ENCODE measurements at regions not wholly inside any gene's neighbourhood (a gene's known extent, or its start where the extent isn't known, plus 50 kb on each side); places are given as distances from the start of the nearest gene placed in this dataset.

- no peak for DNase-seq
- H3K27ac ChIP-seq: no peak overlapping the region
- no peaks in the 10 kb centered on the region for H3K9me3 ChIP-seq
- peaks cover 0 to 29% (median 6%) of the 10 kb centered on the region in 4 donors for H3K4me1 ChIP-seq
- H3K27me3 ChIP-seq: no peaks in the 10 kb centered on the region
- intact Hi-C loops (cut with DNase I; ENCODE audit: low total_unique reads): no loop called here
- H3K36me3 ChIP-seq: no peaks in the 10 kb centered on the region
- TF ChIP-seq CTCF (IDR thresholded peaks at IDR 0.05): no peak
- H3K4me3 ChIP-seq: no peak overlapping the region
Observed at GRCh38 chr1:67979532-67979931, 70.9 kb downstream of the DIRAS3 start.

GRCh38 chr1:67978890-67979516 lies 71.4 kb downstream of the DIRAS3 start:
- no peak for DNase-seq
- Histone ChIP-seq H3K4me1 (peaks cover 0 to 25% (median 4%) of the 10 kb centered on the region in 4 donors), H3K27me3 (no peaks in the 10 kb centered on the region), H3K36me3 (no peaks in the 10 kb centered on the region), H3K9me3 (no peaks in the 10 kb centered on the region), H3K4me3 (no peak overlapping the region), H3K27ac (no peak overlapping the region)
- no peak for TF ChIP-seq CTCF (IDR thresholded peaks at IDR 0.05)
- intact Hi-C loops (cut with DNase I; ENCODE audit: low total_unique reads): no loop called here

GRCh38 chr1:67977756-67978155 lies 72.7 kb downstream of the DIRAS3 start:
- TF ChIP-seq CTCF (IDR thresholded peaks at IDR 0.05): no peak
- no peak for DNase-seq
- H3K27ac ChIP-seq: no peak overlapping the region
- peaks cover 0 to 14% (median 2%) of the 10 kb centered on the region in 4 donors for H3K4me1 ChIP-seq
- no peak overlapping the region for H3K4me3 ChIP-seq
- no peaks in the 10 kb centered on the region for H3K9me3 ChIP-seq
- H3K36me3 ChIP-seq: no peaks in the 10 kb centered on the region
- H3K27me3 ChIP-seq: no peaks in the 10 kb centered on the region
- intact Hi-C loops (cut with DNase I; ENCODE audit: low total_unique reads): no loop called here

GRCh38 chr1:67973051-67973450 lies 77.4 kb downstream of the DIRAS3 start:
- no peak for TF ChIP-seq CTCF (IDR thresholded peaks at IDR 0.05)
- Histone ChIP-seq H3K4me1 (peaks cover 0 to 6% (median 0%) of the 10 kb centered on the region in 4 donors), H3K4me3 (no peak overlapping the region), H3K27me3 (no peaks in the 10 kb centered on the region), H3K36me3 (no peaks in the 10 kb centered on the region), H3K27ac (no peak overlapping the region), H3K9me3 (no peaks in the 10 kb centered on the region)
- no peak for DNase-seq
- intact Hi-C loops (cut with DNase I; ENCODE audit: low total_unique reads): no loop called here

GRCh38 chr1:67970088-67970487 lies 80.3 kb downstream of the DIRAS3 start:
- Histone ChIP-seq H3K9me3 (no peaks in the 10 kb centered on the region), H3K36me3 (no peaks in the 10 kb centered on the region), H3K27ac (no peak overlapping the region), H3K27me3 (no peaks in the 10 kb centered on the region), H3K4me1 (no peaks in the 10 kb centered on the region), H3K4me3 (no peak overlapping the region)
- DNase-seq: no peak
- intact Hi-C loops (cut with DNase I; ENCODE audit: low total_unique reads): no loop called here
- TF ChIP-seq CTCF (IDR thresholded peaks at IDR 0.05): no peak

GRCh38 chr1:67969446-67969845 lies 81.0 kb downstream of the DIRAS3 start:
- Histone ChIP-seq H3K36me3 (no peaks in the 10 kb centered on the region), H3K27me3 (no peaks in the 10 kb centered on the region), H3K4me3 (no peak overlapping the region), H3K4me1 (no peaks in the 10 kb centered on the region), H3K9me3 (peaks cover 0 to 1% (median 0%) of the 10 kb centered on the region in 3 donors), H3K27ac (no peak overlapping the region)
- DNase-seq: no peak
- intact Hi-C loops (cut with DNase I; ENCODE audit: low total_unique reads): no loop called here
- TF ChIP-seq CTCF (IDR thresholded peaks at IDR 0.05): no peak
